Fibroblast of skin of abdomen (primary cell): ENCODE measurements at regions not wholly inside any gene's neighbourhood (a gene's known extent, or its start where the extent isn't known, plus 50 kb on each side); places are given as distances from the start of the nearest gene placed in this dataset.
"Not testable (repeated sequence)": the region's sequence is repeated elsewhere in the genome, so short reads cannot be mapped to it uniquely, and the experiment has no call there.

Source experiments
- DNase-seq: peaks from one replicate; pipeline ENCODE4 v3.0.0-alpha.2; 2013

DNA sequence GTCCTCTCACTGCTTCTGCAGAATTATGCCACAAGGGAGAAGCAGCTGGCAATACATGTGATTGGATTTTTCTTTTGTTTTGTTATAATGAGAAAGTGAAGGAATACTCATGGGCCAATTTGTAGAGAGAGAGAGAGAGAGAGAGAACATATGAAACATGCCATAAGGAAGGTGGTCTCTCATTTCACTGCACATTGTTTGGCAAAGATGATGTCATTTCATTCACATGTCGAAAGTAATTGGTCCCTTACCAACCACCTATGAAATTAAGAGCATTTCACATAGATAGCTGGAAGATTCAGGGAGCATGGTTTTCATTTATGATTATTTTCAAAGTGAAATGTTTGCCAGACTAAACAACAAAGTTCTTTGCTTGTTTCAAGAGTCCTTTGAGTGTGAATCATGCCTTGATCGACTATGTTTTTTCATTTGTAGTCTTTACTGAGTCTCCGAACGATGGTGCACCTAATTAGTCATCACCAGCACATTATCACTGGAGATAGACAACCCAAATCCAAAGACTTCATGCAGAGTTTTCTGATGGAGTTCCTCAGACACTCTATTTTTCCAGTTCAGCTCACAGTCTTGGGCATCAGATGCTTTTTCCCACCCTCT, 130.1 kb upstream of the ZEB1 start:
- no peak for DNase-seq

DNA sequence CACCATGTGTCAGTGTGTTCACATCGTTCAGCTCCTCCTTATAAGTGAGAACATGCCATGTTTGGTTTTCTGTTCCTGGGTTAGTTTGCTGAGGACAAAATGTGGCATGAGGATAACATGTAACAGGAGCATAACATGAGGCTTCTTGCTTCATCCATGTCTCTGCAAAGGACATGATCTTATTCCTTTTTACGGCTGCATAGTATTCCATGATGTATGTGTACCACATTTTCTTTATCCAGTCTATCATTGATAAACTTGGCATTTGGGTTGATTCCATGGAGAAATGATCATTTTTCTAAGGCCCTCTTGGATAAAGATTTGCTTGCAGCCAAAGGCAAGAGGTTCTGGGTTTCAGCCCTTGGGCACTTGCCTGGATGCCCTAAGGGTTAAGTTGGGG, 128.5 kb upstream of the ZEB1 start:
- DNase-seq = no peak

- no peak for DNase-seq
These were observed 126.5 kb upstream of the ZEB1 start for GRCh38 chr10:31192475-31192874.

DNA sequence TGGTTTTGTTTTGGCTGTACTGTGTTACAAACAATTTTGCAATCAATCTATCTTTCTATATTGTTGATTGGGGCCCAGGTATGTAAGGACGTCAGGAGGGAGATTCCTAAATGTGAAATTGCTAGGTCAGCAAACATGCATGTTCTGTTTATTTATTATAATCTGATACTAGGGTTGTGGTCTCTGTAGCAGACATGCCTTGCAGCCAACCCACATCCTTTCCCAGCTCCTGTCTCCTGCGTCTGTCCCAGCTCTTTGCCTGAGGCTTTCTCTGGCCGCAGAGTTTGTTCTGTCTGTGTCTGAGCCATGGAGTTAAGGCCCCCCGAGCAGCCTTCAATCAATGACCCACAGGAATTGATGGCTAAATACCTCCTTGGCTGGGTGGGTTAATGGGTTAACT, 124.0 kb upstream of the ZEB1 start:
- no peak for DNase-seq

GRCh38 chr10:31197886-31198285, 121.1 kb upstream of the ZEB1 start:
- DNase-seq = peak; percentile 71

DNA sequence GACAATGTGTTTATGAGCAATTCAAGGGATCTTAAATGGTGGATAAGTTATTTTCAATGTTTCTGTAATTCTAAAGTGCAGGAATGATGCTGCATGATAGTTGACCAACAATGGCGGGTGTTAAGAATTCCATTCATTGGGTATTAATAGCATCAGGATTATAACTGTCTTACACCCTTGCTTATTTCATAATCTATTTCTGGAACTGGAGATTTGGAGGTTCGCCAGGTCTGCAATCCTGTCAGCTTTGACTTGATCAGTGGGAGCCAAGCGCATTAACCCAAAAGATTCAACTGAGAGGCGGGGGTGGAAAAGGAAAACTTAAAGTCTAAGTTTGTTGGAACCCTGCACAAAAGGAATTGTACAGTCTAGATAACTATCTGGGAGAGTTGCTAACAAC, 114.9 kb upstream of the ZEB1 start:
- peak; percentile 53 for DNase-seq

DNA sequence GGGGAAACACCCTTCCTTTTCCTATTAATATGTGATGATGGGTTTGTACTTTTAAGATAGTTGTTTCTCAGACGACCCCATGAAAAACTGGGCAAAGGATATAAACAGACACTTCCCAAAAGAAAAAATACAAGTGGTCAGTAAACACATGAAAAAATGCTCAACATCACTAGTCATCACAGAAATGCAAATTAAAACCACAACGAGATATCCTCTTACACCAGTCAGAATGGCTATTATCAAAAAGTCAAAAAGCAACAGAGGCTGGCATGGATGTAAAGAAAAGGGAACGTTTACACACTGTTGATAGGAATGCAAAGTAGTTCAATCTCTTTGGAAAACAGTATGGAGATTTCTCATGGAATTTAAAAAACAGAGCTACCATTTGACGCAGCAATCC, 111.4 kb upstream of the ZEB1 start:
- peak; percentile 4 for DNase-seq

- no peak for DNase-seq
These were observed 109.5 kb upstream of the ZEB1 start for GRCh38 chr10:31209478-31209877.

DNA sequence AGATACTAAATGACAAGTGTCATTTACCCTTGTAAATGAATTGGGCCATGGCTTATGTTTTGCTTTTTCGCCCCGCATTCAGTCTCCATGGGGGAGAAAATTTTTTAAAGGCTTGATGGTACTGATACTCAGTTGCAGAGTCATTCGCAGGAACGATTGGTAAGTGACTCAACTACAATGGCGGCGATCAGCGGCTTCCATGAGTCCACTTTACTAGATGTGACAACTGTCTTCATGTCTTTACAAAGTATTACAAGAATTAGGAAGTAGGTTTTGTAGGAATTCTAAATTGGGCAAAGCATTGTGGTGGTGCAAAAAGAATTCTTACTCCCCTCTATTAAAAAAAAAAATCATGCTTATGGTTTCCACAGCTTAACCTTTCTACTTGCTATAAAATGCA, 108.8 kb upstream of the ZEB1 start:
- DNase-seq = no peak

GRCh38 chr10:31213959-31214358, 105.1 kb upstream of the ZEB1 start:
- DNase-seq = no peak

DNA sequence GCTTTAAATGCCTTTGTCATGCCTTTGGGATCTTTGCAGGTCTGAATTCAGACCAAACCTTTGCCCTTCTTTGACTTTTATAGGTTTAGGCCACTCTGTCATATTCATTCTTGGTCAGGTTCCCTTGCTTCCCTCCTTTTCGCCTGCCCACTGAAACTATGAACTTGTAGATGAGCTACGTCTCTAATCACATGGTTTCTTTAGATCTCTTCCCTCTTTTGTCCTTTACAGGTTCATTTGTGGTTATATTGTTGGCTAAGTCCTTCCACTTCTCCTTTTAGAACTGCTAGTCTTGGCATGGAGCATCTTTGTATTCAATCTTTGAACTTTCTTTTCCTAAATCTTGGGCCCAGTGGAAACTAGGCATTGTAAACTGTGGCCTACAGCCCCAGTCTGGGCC, 104.0 kb upstream of the ZEB1 start:
- no peak for DNase-seq

DNA sequence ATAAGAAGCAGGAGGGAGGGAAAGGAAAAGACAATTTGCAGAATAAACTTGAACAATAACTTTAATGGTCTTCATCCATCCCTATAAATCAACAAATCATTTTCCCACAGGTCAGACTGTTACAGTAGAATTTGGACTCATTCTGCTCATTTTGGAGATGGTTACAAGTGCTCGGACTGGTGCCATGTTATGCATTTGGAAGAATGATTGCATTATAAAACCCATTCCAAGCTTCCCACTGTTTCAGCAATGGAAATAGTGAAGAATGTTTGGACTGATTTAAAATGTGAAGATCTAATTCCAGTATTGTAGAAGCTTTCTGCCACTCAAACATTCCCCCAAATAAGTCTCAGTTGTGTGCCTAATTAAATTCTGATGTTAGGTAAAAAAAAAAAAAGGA, 99.7 kb upstream of the ZEB1 start:
- DNase-seq = peak; percentile 16

GRCh38 chr10:31228780-31229179, 90.2 kb upstream of the ZEB1 start:
- not testable (repeated sequence) for DNase-seq

- DNase-seq = no peak
These were observed 79.1 kb upstream of the ZEB1 start for GRCh38 chr10:31239961-31240360.

GRCh38 chr10:31242902-31243301, 76.1 kb upstream of the ZEB1 start:
- peak; percentile 98 for DNase-seq

GRCh38 chr10:31251118-31251517, 67.9 kb upstream of the ZEB1 start:
- DNase-seq = not testable (repeated sequence)

DNA sequence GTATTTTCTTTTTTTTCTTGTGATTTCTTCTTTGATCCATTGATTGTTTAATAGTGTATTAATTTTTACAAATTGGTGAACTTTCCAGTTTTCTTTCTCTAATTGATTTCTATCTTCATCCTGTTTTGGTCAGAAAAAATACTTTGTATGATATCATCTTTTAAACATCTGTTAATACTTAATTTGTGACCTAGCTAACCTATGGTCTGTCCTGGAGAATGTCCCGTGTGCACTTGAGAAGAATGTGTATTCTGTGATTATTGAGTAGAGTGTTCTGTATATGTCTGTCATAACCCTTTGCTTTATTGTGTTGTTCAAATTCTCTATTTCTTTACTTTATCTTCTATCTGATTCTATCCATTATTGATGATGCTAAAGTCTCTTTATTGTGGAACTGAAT, 65.8 kb upstream of the ZEB1 start:
- no peak for DNase-seq

GRCh38 chr10:31261511-31262311, 57.3 kb upstream of the ZEB1 start:
- peak; percentile 90 for DNase-seq

DNA sequence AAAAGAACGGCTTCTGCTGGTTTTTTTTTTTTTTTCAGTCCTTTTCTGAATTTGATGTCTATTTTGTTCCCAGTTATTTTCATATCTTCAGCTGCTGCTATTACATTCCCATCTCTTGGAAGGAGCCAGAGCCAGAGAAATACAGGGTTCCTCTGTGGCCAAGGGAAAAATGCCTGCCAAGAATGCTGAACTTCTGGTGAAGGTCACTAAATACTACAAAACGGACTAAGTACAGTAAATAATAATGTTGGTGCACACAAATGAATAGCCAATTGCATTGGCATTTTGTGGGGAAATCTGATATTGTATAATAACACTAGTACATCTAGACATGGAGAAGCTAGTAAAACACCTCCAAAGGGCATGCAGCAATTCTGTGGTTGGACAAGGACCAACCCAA, 56.3 kb upstream of the ZEB1 start:
- peak; percentile 69 for DNase-seq

DNA sequence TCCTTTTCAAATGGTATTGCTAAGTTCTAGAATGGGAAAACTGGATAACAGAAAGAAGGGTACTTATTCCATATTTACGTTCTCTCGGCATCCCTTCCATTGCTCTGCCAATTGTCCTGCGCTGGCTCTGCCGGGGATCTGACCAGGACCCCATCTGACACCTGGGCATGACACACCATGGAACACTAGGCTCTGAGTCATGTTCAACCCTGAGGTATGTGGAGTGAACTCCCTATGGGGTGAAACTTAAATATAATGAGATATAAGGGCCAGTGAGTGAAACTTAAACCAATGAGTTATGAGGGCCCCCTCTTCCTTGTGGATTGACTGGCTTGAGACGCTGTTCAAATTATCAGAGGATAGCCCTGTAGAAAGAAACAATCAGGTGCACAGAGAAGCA, 55.1 kb upstream of the ZEB1 start:
- DNase-seq = peak; percentile 23

DNA sequence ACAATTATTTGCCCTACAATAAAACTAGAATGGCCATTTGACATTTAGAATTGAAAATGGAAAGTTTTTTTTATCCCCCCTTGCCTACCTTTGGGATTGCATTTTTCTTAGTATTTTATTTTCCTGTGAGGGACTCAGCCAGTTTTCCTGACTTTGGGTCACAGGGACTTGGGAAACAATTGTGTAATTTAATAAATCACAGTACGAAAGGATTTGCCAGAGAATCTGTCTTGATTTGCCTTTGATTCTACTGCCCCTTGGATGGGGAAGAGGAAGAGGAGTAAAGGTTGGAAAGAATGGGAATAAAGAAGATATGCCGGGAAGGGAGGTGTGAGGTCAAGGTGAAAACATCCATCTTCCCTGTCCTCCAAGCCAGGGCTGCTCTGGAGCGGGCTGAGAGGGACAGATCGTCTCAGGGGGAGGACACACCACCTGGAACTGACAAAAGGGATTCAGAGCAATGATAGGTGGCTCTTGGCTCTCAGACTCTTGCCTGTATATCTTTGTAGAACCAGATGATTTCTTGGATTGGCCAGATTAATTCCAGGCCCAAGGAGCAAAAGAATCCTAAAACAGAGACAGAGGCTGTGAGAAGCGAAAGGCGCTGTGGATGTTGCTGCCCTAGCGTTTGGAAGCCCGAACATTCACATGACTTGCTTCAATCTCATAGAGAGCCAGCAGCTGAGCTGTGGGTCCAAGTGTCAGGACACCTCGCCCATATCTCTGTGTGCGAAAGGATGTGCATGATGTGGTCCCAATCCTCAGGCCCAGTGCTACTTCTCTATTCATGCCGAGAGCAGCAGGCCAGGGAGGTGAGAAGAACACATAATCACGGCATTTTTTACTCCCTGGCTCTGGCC, 50.3 kb upstream of the ZEB1 start:
- no peak for DNase-seq
